Activated T-cell treated with anti-CD3 and anti-CD28 coated beads, Interleukin-2, amount 50 U/mL, for 24 hours (primary cell): ENCODE measurements at regions not wholly inside any gene's neighbourhood (a gene's known extent, or its start where the extent isn't known, plus 50 kb on each side); places are given as distances from the start of the nearest gene placed in this dataset.

Experiments
- DNase-seq: peaks from one replicate; pipeline ENCODE4 v3.0.0-alpha.2; 2020
- H3K27ac Mint-ChIP-seq: 2 replicates; pipeline ENCODE4 v1.8.0; 2020; ENCODE audit warnings: mild to moderate bottlenecking, mixed read lengths
- H3K27me3 Mint-ChIP-seq: 2 replicates; pipeline ENCODE4 v1.8.0; 2020; ENCODE audit warnings: mixed read lengths
- H3K36me3 Mint-ChIP-seq: 2 replicates; pipeline ENCODE4 v1.8.0; 2020; ENCODE audit warnings: low read depth, mixed read lengths
- H3K4me1 Mint-ChIP-seq: 2 replicates; pipeline ENCODE4 v1.8.0; 2020; ENCODE audit warnings: low read depth, mixed read lengths
- H3K4me3 Mint-ChIP-seq: 2 replicates; pipeline ENCODE4 v1.8.0; 2020; ENCODE audit warnings: mild to moderate bottlenecking, moderate library complexity, mixed read lengths
- H3K9me3 Mint-ChIP-seq: 2 replicates; pipeline ENCODE4 v1.8.0; 2020; ENCODE audit warnings: mixed read lengths

DNA sequence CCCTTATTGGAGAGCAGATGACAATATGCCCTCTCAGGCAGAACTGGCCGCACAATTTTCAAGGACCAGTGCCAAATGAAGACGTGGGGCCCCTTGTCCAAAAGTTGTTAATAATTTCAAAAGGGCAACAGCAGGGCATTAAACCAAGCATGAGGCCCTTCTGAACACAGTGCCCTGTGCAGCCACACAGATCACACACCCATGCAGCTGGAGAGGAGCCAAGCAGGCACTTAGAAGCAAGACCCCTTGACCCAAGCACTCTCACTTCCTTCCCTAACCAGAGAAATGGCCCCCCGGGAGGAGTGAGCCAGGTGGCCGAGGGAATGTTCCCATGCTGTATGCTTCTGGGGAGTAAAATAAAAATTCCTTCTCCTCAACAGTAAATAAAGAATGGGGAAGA is 114.0 kb upstream of the TMPO start:
- Mint-ChIP-seq H3K27ac (no peak overlapping the region), H3K36me3 (no peaks in the 10 kb centered on the region), H3K4me3 (no peak overlapping the region), H3K9me3 (no peaks in the 10 kb centered on the region), H3K4me1 (peaks cover 50% of the 10 kb centered on the region), H3K27me3 (no peaks in the 10 kb centered on the region)
- DNase-seq: no peak

DNA sequence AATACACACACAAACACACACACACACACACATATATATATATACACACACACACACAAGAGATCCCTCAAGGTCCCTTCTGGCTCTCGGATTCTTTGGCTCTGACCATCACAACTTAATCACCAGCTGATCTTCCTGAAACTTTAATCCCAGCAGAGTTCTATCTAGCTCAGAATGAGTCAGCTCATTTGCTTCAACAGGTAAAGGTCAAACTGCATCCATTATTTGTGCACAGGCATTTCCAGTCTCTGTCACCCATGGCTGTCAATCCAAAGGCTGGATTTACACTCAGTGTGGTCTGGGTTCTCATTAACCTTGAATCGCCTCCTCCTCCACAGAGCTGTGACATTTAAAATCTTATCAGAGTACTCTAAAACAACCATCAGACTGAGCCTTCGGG is 113.3 kb upstream of the TMPO start:
- no peak overlapping the region for H3K27ac Mint-ChIP-seq
- no peaks in the 10 kb centered on the region for H3K36me3 Mint-ChIP-seq
- no peaks in the 10 kb centered on the region for H3K9me3 Mint-ChIP-seq
- H3K4me3 Mint-ChIP-seq: no peak overlapping the region
- H3K27me3 Mint-ChIP-seq: no peaks in the 10 kb centered on the region
- no peak for DNase-seq
- H3K4me1 Mint-ChIP-seq: peaks cover 48% of the 10 kb centered on the region

DNA sequence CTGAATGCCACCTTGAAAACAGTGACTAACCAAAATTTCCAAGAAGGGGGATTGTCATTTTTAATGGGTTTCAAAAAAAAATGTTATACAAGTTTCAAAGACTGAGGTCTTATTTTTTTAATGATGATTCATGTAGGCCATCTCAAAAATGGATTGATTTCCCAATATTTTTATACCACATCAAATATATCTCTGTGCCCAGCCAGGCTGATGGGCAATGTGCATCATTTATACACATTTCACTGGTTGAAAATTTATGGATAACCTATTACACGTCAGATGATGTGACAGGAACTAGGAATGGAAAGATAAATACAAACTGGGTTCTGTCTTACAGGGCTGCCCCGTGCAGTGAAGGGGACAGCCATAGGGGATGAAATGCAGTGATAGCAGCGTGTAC is 112.7 kb upstream of the TMPO start:
- no peaks in the 10 kb centered on the region for H3K27me3 Mint-ChIP-seq
- H3K4me3 Mint-ChIP-seq: no peak overlapping the region
- H3K9me3 Mint-ChIP-seq: no peaks in the 10 kb centered on the region
- H3K36me3 Mint-ChIP-seq: no peaks in the 10 kb centered on the region
- DNase-seq: no peak
- H3K27ac Mint-ChIP-seq: no peak overlapping the region
- H3K4me1 Mint-ChIP-seq: peaks cover 42% of the 10 kb centered on the region

DNA sequence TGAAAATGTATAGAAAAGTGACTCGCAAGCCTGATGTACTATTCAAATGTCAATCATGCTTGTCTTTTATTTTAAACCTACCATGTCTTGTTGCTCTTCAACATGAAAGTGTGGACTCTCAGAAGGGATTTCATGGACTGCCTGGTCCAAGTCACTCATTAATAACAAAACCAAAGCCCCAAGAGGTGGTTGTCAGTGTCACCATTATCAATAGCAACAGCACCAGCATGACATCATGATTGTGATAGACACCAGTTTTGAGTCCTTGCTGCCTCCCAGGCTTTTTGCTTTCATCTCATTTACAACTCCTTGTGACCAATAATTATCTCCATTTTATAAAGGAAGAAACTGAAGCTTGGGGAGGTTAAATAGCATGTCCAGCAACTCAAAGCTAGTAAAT is 112.0 kb upstream of the TMPO start:
- no peak overlapping the region for H3K4me3 Mint-ChIP-seq
- H3K27ac Mint-ChIP-seq: no peak overlapping the region
- no peak for DNase-seq
- no peaks in the 10 kb centered on the region for H3K36me3 Mint-ChIP-seq
- H3K4me1 Mint-ChIP-seq: peaks cover 38% of the 10 kb centered on the region
- no peaks in the 10 kb centered on the region for H3K27me3 Mint-ChIP-seq
- H3K9me3 Mint-ChIP-seq: no peaks in the 10 kb centered on the region

DNA sequence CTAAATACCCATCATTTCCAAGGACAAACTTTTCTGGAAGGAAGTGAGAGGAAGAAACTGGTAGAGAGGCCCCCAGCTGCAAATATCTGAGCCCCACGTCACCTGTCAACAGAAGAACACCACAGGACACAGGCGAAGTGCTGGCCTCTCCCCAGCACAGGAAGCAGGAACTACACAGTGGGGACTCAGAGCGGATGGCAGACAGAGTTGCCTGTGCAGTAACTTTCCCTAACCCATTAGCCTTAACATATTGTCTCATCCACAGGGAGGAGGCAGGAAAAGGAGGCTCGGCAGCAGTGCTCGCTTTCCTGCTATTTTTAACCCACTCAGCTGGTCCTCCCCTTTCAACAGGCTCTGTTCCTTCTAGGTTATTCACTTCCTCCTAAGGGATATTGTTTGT is 111.5 kb upstream of the TMPO start:
- no peak for DNase-seq
- no peak overlapping the region for H3K27ac Mint-ChIP-seq
- no peaks in the 10 kb centered on the region for H3K9me3 Mint-ChIP-seq
- no peak overlapping the region for H3K4me3 Mint-ChIP-seq
- H3K27me3 Mint-ChIP-seq: no peaks in the 10 kb centered on the region
- H3K36me3 Mint-ChIP-seq: no peaks in the 10 kb centered on the region
- H3K4me1 Mint-ChIP-seq: peaks cover 36% of the 10 kb centered on the region

DNA sequence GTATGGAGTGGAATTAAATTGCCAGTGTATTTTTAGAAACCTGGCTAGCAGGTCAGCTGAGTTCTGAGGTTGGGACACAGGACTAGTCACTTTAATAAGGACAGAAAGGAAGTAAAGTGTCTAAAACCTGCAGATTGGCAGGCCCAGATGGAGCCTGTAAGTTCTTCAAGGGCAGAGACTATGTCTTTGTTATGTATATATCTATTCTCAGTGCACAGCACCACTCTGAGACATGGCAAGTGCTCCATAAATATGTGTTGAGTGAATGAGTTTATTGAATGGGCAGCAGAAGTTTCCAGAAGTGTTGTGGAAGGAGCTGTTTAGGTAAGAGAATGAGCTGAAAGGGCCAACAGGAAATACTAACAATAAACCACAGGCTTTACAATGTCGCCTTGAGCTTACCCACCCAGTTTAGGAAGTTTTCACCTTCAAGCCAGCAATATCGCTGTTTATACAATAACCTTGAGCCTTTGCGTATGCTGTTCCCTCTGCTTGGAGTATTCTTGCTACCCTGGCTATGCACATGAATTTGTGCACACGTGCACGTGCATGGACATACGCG is 109.5 kb upstream of the TMPO start:
- no peaks in the 10 kb centered on the region for H3K36me3 Mint-ChIP-seq
- H3K4me1 Mint-ChIP-seq: peaks cover 21% of the 10 kb centered on the region

DNA sequence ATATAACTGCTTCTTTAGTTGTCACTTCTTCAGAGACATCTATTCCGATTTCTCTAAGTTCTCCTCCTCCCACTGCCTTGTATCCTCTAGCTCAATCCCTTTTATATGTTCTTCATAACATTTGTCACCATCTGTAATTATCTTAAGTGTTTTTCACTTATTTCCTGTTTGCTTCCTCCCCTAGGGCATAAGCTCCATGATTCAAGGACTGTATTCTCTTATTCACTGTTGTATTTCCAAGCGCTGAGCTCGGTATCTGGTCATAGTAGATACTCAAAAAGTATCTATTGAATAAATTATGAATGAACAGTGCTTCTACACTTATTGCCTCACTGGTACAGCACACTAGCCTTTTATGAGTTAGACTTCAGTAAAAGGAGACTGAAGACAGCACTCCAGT is 109.0 kb upstream of the TMPO start:
- no peak for DNase-seq
- no peaks in the 10 kb centered on the region for H3K27me3 Mint-ChIP-seq
- no peaks in the 10 kb centered on the region for H3K36me3 Mint-ChIP-seq
- no peaks in the 10 kb centered on the region for H3K9me3 Mint-ChIP-seq
- peaks cover 21% of the 10 kb centered on the region for H3K4me1 Mint-ChIP-seq
- no peak overlapping the region for H3K27ac Mint-ChIP-seq
- no peak overlapping the region for H3K4me3 Mint-ChIP-seq

More for the DNA sequence above, 109.5 kb upstream of the TMPO start:
- H3K27me3 Mint-ChIP-seq: no peaks in the 10 kb centered on the region
- no peak for DNase-seq
- H3K9me3 Mint-ChIP-seq: no peaks in the 10 kb centered on the region
- no peak overlapping the region for H3K27ac Mint-ChIP-seq
- no peak overlapping the region for H3K4me3 Mint-ChIP-seq

DNA sequence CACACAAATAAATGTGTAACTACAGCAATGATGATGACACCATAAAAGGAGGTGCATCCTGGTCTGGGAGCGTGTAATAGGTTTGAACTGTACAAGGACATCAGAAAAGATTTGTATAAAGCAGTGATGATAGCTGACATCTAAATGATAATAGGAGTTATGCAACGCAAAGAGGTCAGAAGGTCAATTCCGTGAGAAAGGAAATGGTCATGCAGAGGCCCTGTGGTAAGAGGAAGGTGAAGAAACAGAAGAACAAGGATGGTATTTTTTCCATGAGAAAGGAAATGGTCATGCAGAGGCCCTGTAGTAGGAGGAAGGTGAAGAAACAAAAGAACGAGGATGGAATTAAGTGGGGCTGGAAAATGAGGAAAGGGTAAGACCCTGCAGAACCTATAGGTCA is 106.7 kb upstream of the TMPO start:
- no peak overlapping the region for H3K4me3 Mint-ChIP-seq
- peaks cover 6% of the 10 kb centered on the region for H3K4me1 Mint-ChIP-seq
- no peaks in the 10 kb centered on the region for H3K27me3 Mint-ChIP-seq
- H3K9me3 Mint-ChIP-seq: no peaks in the 10 kb centered on the region
- no peaks in the 10 kb centered on the region for H3K36me3 Mint-ChIP-seq
- no peak for DNase-seq
- no peak overlapping the region for H3K27ac Mint-ChIP-seq

DNA sequence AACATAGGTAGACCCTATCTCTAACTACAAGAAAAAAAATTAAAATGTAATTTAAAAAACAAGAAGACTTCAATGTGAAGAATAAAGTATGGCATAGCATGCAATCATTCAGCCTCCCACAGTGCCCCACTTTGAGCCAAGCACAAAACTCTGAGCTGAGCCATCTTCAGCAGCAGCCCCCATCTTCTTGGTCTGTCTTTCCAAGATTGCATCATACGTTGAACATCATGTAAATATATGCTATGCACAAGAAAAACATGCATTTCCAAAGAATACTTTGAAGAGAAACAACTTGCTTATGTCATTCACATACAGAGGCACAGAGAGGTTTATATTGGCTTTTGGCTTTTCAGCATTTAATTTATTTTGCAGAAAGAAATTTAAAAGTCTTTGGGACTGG is 105.8 kb upstream of the TMPO start:
- Mint-ChIP-seq H3K36me3 (no peaks in the 10 kb centered on the region), H3K27ac (no peak overlapping the region), H3K4me3 (no peak overlapping the region), H3K4me1 (peaks cover 6% of the 10 kb centered on the region), H3K27me3 (no peaks in the 10 kb centered on the region), H3K9me3 (no peaks in the 10 kb centered on the region)
- DNase-seq: no peak

DNA sequence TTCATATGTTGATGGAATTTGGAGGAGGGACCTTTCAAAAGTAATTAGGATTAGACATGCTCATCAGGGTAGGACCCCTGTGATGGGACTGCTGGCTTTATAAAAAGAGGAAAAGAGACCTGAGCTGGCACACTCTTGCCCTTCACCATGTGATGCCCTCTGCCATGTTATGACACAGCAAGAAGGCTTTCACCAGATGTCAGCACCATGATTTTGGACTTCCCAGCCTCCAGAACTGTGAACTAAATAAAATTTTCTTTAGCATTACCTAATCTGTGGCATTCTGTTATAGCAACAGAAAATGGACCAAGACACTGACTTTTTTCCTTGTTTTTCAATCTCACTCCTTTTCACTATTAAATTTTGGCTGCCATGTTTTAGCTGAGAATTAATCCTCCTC is 105.0 kb upstream of the TMPO start:
- peaks cover 6% of the 10 kb centered on the region for H3K4me1 Mint-ChIP-seq
- no peak overlapping the region for H3K4me3 Mint-ChIP-seq
- H3K27me3 Mint-ChIP-seq: no peaks in the 10 kb centered on the region
- no peak overlapping the region for H3K27ac Mint-ChIP-seq
- H3K36me3 Mint-ChIP-seq: no peaks in the 10 kb centered on the region
- DNase-seq: no peak
- no peaks in the 10 kb centered on the region for H3K9me3 Mint-ChIP-seq

DNA sequence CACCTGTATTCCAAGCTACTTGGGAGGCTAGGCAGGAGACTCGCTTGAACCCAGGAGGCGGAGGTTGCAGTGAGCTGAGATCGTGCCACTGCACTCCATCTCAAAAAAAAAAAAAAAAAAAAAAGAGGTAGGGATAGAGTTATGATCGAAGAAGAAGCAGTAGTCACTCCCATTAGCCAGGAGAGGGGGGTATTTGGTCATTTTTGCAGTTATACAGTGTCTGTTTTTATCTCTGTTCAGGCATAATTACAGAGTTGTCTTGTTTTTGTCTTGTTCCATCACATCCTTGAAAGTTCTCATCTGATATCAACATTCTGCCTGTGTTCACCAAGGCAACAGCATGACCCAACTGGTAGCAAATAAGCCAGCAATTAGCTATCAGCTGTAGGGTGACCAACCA is 98.5 kb upstream of the TMPO start:
- no peak overlapping the region for H3K4me3 Mint-ChIP-seq
- no peaks in the 10 kb centered on the region for H3K9me3 Mint-ChIP-seq
- no peak for DNase-seq
- H3K4me1 Mint-ChIP-seq: no peaks in the 10 kb centered on the region
- H3K36me3 Mint-ChIP-seq: no peaks in the 10 kb centered on the region
- H3K27me3 Mint-ChIP-seq: no peaks in the 10 kb centered on the region
- no peak overlapping the region for H3K27ac Mint-ChIP-seq

DNA sequence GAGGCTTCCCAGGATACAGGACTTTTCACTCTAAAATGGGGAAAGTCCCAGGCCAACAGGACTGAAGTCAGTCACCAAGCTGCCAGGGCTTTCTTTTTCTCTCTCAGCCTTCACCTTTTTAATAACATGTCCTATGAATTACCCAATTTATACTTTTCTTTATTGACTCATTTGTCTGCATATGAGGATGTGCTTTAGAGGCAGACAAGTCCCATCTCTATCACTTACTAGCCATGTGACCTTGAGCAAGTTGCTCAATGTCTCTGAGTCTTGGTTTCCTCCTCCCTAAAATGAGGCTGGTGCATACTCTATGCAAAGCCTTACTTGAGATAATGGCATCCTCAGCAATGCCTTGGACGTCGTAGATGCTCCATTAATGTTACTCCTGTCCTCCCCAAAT is 98.1 kb upstream of the TMPO start:
- Mint-ChIP-seq H3K27me3 (no peaks in the 10 kb centered on the region), H3K4me1 (no peaks in the 10 kb centered on the region), H3K36me3 (no peaks in the 10 kb centered on the region), H3K27ac (no peak overlapping the region), H3K4me3 (no peak overlapping the region), H3K9me3 (no peaks in the 10 kb centered on the region)
- no peak for DNase-seq

DNA sequence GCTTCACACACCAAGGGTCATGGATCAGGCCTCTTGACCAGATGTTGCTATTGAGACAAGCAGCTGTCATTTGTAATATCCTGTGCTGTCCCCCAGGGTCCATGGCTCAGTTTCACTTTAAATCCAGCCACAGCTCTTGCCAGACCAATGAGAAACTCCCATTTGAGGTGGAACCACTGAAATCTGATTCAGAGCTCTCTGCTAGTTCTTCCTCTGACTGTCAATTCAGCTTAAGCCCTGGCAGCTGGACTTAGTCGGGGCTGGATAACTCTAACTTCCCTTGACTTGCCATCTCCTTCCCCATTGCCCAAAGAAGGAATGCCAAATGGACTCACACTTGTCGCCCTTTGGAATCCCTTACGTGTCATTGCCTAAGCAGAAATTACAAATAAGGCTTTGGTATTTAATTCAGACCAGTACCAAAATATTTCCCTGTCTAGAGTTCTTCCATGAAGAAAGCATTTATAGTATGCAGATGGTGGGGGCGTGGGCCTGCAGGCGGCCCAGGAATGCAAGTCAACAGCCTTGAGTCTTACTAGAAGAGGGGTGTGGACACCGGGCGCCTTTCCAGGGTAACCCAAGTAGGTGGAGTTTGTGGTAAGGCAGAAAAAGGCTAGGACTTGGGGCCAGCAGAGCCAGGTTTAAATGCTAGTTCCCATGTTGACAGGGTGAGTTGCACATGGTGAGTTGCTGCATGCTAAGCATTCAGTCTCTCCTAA is 96.9 kb upstream of the TMPO start:
- Mint-ChIP-seq H3K9me3 (no peaks in the 10 kb centered on the region), H3K4me3 (no peak overlapping the region), H3K36me3 (no peaks in the 10 kb centered on the region), H3K27ac (no peak overlapping the region), H3K27me3 (no peaks in the 10 kb centered on the region), H3K4me1 (no peaks in the 10 kb centered on the region)
- DNase-seq: no peak

DNA sequence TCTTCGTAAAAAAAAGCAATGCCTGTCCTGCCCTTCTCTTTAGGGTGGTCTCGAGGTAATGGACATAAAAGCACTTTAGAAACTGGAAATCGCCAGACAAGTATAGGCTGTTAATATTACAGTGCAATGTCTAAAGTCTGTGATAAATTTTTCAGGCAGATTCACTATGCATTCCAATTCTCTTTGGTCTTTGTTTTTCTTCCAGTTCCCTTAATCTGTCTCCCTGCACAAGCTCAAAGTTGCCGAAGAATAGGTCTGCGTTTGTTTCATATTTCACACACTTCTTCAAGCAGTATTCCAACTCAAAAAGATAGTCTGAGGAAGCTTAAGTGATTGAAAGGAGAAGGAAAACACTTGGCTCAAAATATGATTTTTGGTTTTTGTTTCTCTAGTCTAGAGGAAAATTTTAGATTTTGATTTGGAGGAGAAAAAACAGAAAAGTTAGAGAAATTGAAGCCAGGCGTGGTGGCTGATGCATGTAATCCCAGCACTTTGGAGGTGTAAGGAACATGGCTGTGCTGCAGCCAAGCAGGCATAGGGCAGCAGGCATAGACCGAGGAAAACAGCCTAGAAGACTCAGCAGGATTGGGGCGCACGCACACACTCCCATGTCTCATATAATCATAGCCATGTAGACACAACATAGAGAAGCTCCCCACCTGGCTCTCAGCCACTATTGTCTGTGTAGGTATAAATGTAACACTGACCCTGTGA is 96.2 kb upstream of the TMPO start:
- H3K36me3 Mint-ChIP-seq: no peaks in the 10 kb centered on the region
- no peaks in the 10 kb centered on the region for H3K27me3 Mint-ChIP-seq
- H3K9me3 Mint-ChIP-seq: no peaks in the 10 kb centered on the region
- H3K27ac Mint-ChIP-seq: no peak overlapping the region
- H3K4me3 Mint-ChIP-seq: no peak overlapping the region
- no peaks in the 10 kb centered on the region for H3K4me1 Mint-ChIP-seq
- no peak for DNase-seq

DNA sequence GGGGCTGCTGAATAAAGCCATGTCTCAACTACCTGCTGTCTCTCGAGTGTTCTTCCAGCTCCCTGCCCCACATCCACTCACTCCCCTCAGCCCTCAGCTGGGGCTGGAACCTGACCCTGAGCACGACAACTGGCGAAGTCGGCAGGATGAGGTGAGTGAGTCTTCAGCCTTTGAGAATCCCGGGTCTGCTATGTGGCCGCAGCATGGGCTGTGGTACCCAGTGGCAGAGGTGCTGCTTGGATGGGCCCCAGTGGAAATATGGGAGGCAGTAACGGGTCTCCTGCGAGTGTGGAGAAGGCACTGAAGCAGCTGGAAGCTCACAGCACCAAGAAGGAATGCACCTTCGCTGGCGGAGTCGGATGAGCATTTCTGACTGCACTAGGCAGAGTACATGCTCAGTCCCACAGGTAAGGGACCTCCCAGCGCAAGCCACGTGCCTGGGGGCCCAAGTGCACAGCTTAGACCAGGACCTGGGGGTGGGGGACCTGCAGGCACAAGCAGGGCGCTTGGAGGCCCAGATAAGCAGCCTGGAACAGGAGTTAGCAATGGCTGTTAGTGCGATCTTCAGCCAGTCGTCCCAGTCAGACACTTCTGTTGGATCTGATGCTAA is 95.5 kb upstream of the TMPO start:
- DNase-seq: no peak
- H3K9me3 Mint-ChIP-seq: no peaks in the 10 kb centered on the region
- H3K27ac Mint-ChIP-seq: no peak overlapping the region
- H3K36me3 Mint-ChIP-seq: no peaks in the 10 kb centered on the region
- no peak overlapping the region for H3K4me3 Mint-ChIP-seq
- peaks cover 3% of the 10 kb centered on the region for H3K4me1 Mint-ChIP-seq
- no peaks in the 10 kb centered on the region for H3K27me3 Mint-ChIP-seq
